GM19035 (cell line): ENCODE measurements at regions not wholly inside any gene's neighbourhood (a gene's known extent, or its start where the extent isn't known, plus 50 kb on each side); places are given as distances from the start of the nearest gene placed in this dataset.
"Not testable (repeated sequence)": the region's sequence is repeated elsewhere in the genome, so short reads cannot be mapped to it uniquely, and the experiment has no call there.

ENCODE experiments used
- ATAC-seq: cut with Tn5 transposase; IDR thresholded peaks from one replicate; pipeline ENCODE4 v1.9.1; 2021; ENCODE audit not compliant: unreplicated experiment

DNA sequence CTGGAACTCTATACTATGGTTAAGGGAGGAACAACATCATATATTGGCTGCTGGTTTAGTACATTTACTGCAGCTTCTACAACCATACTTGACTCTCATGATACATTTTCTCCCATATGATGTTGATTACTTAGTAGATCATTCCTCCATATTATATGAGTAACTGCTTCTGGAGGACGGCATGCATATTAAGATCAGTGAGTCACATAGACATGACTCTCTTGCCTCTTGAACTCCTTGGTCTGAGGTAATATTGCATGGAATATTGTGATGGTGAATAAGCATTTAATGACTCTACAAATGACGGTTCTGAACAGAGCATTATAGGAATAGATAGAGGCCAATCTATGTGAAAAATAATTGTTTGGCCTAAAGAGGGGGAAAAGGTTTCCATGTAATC is 418.8 kb upstream of the SPHKAP start:
- ATAC-seq, result no peak

DNA sequence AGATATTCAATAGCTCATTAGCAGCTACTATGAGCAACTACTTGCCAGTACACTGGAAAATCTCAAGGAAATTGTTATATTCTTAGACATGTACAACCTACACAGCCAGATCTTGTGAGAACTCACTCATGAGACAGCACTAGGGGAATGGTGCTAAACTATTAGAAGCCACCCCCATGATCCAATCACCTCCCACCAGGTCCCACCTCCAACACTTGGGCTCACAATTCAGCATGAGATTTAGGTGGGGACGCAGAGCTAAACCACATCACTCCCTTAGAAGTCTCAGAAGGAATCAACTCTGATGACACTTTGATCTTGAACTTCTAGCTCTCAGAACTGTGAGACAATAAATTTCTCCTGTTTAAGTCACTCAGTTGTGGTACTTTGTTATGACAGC is 418.3 kb upstream of the SPHKAP start:
- no peak for ATAC-seq

DNA sequence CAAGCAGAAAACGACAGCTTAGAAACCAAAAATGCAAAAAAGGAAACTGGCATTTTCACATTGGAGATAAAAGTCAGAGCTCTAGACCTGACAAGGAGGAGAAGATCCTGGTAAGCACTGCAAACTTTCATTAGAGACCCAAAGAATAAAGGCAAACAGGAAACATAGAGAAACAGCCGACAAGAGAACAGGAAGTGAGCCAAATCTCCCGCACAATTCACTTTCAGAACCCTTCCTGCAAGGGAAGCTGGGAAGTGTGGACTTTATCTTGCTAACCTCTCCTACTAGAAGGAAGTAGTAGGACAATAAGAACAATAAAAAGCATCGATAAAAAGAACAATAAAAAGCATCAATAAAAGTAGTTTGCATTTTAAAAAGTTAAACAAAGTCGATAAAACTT is 417.8 kb upstream of the SPHKAP start:
- ATAC-seq, result no peak

DNA sequence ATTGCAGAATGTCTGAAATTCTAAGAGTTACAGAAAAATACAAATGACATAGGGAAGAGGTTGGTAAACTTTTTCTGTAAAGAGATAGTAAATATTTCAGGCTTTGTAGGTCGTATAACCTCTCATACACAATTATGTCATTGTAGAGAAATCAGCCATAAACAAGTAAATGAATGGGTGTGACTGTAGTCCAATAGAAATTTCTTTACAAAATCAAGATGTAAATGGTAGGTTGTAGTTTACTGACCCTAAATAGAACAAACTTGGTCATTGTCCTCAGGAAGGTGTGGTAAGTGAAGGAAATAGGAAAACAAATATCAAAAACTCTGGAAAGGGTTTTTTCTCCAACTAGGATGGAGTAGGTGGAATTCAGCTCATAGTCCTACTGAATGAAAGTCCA is 415.5 kb upstream of the SPHKAP start:
- no peak for ATAC-seq

DNA sequence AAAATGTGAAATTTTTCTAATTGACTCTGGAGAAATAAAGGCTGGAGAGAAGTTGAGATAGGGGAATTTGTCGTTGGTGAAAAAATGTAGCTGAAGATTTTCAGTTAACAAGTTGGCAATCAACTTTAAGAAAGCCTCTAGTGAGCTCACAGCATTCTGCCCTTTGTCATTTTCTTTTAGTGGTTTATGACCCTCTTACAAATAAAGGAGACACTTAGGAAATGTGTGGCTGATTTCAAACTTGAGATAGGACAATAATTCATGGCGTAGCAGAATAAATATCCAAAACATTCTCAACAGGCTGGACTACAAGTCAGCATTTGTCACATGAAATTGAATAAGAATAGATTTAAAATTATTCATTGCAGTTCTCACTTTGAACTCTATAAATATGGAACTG is 412.5 kb upstream of the SPHKAP start:
- no peak for ATAC-seq

DNA sequence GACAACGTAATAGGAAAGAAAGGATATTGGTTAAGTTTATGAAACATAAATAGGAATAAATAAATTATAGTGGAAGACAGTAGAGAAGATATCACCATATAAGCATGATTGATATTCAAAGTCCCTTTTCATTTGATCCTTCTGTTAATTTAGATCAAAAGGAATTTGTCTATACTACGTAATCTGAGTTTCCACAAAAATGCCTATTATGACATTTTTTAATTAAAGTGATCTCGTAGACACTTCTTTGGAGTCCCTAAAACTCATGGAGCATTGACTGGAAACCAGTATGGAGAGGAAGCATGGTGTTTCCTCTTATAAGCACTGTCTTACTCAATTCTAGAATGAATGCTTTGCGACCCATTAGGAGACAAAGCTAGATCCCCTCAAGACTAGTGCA is 411.4 kb upstream of the SPHKAP start:
- ATAC-seq, result no peak

DNA sequence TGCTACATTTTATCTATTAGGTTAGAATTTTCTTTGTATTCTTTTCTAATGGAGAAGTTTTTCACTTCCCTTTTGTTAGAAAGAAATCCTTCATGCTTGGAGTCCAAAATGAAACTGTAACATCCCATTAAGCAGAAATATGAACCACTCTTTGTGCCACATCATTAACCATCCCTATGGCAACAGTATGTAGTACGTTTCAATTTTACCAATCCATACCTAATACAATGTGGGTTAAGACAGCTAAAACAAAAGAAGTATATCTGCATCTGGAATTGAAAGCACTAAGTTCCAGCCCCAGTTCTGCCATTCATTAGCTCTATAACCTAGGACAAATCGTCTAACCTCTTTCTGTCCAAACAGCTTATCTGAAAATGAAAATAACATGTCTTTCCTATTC is 409.2 kb upstream of the SPHKAP start:
- ATAC-seq, result peak; percentile 91

DNA sequence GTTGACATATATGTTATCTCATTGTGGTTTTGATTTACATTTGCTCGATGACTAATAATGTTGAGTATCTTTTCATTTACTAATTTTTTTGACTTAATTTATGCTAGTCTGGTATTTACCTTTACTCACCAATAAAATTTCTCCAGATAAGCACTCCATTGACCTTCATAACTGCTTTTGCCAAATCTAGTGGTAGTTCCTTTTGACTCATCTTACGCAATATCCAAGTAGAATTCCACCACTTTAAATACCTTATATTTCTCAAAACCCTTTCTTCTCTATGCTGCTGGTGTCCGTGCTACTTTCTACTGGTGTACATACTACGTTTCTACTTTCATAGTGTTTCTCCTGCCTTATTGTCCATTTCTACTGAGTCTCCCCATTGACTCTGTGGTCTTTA is 407.6 kb upstream of the SPHKAP start:
- no peak for ATAC-seq

DNA sequence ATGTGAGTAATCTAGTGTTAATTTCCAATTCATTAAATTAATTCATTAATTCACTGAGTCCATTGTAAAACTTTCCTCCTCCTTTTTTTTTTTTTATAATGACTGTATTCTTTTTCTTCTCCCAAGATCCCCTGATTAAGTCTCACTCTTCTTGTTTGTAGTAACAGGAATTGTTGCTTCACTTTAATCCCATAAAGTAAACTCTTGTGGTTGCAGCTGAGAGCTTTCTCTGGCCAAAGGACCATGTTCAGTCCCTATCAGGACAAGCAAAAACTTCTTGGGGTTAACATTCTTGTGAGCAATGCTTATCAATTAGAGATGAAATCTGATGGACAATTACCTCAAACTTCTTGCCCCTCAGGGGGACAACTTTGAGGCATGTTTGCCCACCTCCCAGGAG is 400.2 kb upstream of the SPHKAP start:
- no peak for ATAC-seq

DNA sequence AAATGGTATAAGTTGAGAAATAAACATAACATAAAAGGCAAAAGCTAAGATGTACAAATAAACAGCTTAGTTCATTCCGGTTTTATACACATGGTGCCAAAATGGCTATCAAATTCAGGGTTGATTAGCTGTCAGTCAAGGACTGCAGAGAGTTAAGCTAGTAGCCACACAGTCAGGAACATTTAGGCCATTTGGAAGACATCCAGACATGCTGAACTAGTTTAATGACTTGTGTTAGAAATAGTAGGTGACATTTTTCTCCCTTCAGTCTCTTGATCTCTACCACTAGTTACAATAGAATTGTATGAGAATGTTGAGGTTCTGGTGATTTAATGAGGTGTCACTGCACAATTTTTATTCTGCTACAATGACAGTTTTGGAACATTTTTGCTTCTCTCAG is 394.4 kb upstream of the SPHKAP start:
- no peak for ATAC-seq

DNA sequence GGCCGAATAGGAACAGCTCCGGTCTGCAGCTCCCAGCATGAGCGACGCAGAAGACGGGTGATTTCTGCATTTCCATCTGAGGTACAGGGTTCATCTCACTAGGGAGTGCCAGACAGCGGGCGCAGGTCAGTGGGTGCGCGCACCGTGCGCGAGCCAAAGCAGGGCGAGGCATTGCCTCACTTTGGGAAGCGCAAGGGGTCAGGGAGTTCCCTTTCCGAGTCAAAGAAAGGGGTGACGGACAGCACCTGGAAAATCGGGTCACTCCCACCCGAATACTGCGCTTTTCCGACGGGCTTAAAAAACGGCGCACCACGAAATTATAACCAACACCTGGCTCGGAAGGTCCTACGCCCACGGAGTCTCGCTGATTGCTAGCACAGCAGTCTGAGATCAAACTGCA is 386.8 kb upstream of the SPHKAP start:
- ATAC-seq, result not testable (repeated sequence)

DNA sequence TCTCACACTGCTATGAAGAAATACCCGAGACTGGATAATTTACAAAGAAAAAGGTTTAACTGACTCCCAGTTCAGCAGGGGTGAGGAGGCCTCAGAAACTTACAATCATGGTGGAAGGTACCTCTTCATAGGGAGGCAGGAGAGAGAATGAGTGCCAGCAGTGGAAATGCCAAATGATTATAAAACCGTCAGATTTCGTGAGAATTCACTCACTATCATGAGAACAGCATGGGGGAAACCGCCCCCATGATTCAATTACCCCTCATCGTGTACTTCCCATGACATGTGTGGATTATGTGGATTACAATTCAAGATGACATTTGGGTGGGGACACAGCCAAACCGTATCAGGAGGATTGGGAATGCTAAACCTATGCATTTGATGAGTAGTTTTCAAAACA is 380.3 kb upstream of the SPHKAP start:
- ATAC-seq, result no peak

DNA sequence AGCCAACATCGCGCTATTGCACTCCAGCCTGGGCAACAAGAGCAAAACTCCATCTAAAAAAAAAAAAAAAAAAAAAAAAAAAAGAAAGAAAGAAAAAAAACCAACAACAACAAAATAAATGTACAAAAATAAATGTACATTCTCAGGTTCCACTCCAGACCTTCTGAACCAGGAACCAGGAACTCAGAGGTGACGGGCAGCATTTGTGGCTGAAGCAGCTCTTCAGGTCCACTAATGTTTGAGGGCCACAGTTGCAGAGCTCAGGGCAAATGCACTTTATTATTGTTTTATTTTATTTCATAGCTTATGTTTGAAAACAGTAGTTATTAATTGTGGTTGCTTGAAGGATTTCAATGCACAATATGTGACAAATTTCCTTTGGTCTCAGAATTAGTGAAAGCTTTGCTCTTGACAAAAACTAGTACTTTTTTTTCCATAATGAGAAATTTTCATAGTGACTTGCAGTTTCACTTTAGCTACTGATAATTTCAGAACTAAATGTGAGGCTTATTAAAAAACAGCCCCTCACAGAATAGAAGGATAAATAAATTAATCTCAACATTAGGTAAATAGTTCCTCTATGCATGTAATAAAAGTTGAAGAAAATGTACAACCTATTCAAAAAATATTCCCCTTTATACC is 378.4 kb upstream of the SPHKAP start:
- ATAC-seq, result no peak

DNA sequence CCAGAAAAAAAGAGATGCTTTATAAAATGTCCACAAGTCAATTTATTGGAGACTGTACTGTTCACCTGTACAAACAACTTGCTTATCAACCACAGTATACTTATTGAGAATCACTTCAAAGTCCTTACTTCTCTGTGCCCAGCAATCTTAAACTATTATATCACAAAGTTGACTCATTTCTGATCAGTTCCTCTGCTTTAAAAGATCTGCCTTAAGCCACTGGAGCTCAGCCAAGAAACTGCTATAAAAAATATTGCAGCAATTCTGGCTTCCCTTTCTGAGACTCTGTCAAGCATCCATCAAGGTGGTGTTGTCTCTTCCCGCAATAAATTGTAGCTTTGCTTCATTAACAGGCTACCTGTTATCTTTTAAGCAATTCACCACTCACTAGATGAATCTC is 375.2 kb upstream of the SPHKAP start:
- ATAC-seq, result no peak

DNA sequence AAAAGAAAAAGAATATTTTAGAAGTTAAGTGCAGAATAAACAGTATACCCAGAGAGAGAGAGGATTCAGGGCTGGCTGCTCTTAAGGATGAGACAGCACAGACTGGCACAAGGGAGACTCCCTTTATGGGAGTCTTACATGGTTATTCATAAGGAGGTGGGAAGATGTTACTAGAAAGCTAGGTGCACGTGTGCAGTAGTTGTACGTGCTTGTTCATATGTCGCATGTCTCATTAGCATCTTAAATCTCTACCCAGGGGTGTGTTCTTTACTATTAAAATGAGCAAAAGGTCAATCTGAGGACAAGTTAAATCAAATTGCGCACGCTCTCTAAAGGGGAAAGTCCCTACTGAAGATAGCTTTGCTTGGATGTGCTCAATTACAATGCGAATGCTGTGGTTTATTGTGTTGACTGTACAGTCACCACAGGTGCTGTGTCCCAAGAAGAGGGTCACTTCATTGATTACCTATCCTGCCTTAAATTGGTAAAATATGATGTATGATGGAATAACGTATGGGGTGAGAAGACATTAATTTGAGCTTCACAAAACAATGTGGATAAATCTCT is 368.0 kb upstream of the SPHKAP start:
- ATAC-seq, result no peak

DNA sequence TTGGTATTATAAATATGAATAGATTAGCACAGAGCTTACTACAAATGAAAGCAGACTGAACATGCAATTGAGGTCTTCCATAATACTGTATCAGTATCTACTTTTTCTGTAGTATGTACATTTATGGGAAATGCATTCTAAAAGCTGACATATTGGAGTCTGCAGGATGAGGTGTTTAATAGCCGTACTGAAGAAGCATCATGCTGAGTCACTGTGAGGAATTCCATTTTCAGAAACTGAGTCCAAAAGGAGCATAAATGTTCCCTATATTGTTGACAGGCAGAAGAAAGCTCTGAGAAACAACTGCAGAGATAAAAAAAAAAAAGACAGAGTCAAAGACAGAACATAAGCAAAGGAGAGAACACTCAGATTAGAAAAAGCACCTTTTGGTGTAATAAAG is 366.7 kb upstream of the SPHKAP start:
- no peak for ATAC-seq

DNA sequence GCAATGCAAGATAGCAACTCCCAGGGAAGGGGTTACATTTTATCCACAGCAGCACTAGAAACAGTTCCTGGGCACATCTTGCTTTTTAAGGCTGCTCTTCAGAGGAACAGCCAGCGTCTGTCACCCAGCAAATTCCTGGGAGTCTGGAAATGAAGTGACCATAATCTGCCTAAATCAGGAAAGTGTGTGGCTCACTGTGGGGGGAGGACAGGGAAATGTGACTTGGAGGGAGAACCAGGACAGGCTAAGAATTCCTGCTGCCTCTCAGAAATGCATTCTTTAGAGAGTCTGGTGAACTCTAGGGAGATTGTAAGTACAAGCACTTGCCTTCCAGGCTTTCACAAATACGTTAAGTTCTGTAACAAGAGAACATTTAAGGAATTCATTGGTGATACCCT is 364.3 kb upstream of the SPHKAP start:
- ATAC-seq, result no peak

DNA sequence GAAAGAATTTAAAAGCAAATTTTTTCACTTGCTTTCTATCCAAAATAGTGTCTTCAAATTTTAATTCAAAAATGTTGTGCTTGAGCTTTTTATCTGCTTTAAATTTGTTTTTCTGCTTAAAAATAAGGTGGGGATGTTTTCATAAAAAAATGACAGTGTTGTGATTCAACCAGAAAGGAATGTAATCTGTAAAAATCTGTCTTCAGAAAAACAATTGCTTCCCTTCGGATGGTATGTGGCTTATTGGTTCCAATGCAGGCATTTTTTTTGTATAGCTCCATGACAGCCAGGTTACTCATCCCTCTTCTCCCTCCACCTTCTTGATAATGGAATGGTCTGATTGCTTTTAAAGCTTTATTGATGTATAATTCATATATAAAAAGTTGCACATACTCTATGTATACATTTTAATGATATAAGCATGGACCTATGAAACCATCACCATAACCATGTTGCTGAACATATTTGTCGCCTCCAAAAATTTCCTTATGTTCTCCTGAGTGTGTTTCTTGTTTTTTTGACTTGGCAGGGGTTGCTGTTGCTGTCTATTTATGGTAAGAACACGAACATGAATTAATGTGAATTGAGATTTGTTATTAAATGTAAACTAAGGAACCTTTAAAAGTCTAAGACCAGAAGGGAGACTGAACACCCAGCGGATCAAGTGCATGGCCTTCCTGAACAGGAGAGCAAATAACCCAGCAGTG is 363.7 kb upstream of the SPHKAP start:
- ATAC-seq, result no peak

DNA sequence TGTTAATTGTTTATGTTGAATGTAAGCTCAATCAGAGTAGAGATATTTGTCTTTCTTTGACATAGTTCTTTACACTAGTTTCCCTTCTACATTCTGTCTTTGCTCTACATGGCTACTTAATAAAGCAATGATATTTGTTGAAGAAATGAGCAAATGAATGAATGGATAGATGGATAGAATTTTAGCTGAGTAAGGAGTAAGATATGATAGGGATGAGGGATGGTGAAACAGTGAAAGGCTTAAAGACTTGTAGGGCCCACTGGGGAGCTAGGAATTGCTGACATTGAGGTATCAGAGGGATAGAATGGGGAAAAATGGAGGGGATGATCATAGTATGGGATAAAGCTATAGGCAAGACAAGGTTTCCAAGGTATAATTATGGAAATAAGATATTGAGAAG is 361.6 kb upstream of the SPHKAP start:
- ATAC-seq, result no peak

DNA sequence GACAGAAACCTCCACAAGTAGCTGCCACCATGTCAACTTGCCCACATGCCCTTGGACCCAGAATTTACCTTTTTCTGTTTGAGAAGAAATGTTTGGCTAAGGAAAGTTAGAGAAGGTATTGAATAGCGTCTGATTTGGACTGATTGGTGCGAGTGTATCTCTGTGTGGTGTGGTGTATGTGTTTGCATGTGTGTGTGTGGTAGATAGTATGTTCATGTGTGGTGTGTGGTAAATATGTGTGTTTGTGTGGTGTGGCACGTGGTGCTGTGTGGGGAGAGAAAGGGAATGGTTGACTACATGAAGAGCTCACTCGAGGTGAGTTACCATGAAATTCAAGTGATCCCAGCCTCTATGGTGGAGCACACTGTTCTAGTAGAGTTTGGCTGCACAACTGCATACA is 360.8 kb upstream of the SPHKAP start:
- ATAC-seq, result no peak

DNA sequence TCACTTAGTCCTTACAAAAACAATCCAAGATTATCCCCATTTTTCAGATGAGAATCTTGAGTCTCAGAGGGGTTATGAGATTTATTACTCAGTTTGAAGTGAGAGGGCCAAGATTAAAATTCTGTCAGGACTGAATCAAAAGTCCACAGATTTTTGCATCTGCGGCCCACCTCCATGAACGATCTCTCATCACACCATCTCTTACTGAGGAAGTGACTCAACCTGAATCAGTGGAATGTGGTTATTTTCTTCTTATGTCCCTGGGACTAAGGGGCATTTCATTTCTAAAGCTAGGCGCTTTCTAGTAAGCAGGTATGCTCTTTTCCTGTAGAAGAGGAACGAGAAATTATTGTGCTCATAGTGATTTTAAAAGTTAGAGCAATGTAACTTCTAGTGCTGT is 360.3 kb upstream of the SPHKAP start:
- no peak for ATAC-seq

DNA sequence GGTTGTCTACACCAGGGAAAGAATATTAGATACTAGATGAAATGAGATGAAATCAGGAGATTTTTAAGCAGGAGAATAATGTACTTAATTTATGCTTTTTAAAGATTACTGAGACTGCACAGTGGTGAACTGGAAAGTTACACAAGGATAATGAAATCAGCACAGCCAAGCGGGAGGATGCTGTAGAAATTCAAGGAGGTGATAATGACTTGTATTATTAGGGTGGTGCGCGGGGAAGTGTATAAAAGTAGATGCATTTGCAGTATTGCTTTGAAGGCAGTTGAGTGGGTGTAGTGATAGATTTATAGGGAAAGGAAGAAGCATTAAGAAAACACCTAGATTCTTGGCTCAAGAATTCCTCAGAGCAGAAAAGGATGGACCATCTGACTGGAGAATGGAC is 359.5 kb upstream of the SPHKAP start:
- ATAC-seq, result no peak

DNA sequence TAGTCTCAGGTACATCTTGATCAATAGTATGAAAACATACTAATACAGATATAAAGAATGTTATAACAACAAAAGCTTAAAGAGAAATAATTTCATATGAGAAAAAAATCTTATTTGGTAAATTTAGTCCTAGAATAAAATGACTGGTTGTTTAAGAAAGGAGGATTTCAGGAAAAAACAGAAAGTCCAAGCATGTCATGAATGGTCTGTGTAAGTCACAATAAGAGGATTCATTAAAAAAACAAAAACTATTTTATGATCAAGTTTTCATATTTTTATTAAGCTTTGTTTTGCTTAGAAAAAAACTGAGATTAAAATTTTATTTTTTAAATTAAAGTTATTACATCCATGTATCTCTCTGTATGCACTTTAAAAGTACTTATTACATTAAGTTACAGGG is 353.9 kb upstream of the SPHKAP start:
- no peak for ATAC-seq
